PFSK-1 (cell line): ENCODE measurements at regions not wholly inside any gene's neighbourhood (a gene's known extent, or its start where the extent isn't known, plus 50 kb on each side); places are given as distances from the start of the nearest gene placed in this dataset.

Source experiments
- FOXP2 ChIP-seq: optimal IDR thresholded peaks from 2 replicates; pipeline ENCODE3; 2011; ENCODE audit warnings: borderline replicate concordance, control low read depth, inconsistent platforms; ENCODE audit not compliant: insufficient read depth; ENCODE audit errors: extremely low read length, extremely low read depth
- POLR2AphosphoS5 ChIP-seq: IDR thresholded peaks from 2 replicates; pipeline ENCODE4 v1.6.1; 2012; ENCODE audit warnings: low read depth, mild to moderate bottlenecking, control low read depth, low read length, moderate library complexity
- SIN3A ChIP-seq: IDR thresholded peaks from 2 replicates; pipeline ENCODE4 v1.6.1; 2012; ENCODE audit warnings: mild to moderate bottlenecking, low read length, moderate library complexity, borderline replicate concordance; ENCODE audit not compliant: insufficient read depth
- TAF1 ChIP-seq: IDR thresholded peaks from 2 replicates; pipeline ENCODE4 v1.6.1; 2012; ENCODE audit warnings: low read length, control low read depth, borderline replicate concordance; ENCODE audit not compliant: insufficient read depth
- TF ChIP-seq, protein P1 (sequence below), 2 experiments: IDR thresholded peaks; 2 replicates each; pipeline versions ENCODE4 v1.6.1 to v1.8.0; 2011 to 2012; ENCODE audit warnings: low read depth in 2 of 2, low read length in 2 of 2, control low read depth in 1 of 2, inconsistent platforms in 1 of 2, mild to moderate bottlenecking in 1 of 2, moderate library complexity in 1 of 2; ENCODE audit not compliant: insufficient read depth in 1 of 2

- TF ChIP-seq, protein P1, sequence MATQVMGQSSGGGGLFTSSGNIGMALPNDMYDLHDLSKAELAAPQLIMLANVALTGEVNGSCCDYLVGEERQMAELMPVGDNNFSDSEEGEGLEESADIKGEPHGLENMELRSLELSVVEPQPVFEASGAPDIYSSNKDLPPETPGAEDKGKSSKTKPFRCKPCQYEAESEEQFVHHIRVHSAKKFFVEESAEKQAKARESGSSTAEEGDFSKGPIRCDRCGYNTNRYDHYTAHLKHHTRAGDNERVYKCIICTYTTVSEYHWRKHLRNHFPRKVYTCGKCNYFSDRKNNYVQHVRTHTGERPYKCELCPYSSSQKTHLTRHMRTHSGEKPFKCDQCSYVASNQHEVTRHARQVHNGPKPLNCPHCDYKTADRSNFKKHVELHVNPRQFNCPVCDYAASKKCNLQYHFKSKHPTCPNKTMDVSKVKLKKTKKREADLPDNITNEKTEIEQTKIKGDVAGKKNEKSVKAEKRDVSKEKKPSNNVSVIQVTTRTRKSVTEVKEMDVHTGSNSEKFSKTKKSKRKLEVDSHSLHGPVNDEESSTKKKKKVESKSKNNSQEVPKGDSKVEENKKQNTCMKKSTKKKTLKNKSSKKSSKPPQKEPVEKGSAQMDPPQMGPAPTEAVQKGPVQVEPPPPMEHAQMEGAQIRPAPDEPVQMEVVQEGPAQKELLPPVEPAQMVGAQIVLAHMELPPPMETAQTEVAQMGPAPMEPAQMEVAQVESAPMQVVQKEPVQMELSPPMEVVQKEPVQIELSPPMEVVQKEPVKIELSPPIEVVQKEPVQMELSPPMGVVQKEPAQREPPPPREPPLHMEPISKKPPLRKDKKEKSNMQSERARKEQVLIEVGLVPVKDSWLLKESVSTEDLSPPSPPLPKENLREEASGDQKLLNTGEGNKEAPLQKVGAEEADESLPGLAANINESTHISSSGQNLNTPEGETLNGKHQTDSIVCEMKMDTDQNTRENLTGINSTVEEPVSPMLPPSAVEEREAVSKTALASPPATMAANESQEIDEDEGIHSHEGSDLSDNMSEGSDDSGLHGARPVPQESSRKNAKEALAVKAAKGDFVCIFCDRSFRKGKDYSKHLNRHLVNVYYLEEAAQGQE (IDR thresholded peaks at IDR 0.05; ENCODE audit: insufficient read depth in 1 of 2, low read depth in 2 of 2, low read length in 2 of 2): no peak
- TF ChIP-seq TAF1: no peak
- no peak for TF ChIP-seq FOXP2
- TF ChIP-seq POLR2AphosphoS5: no peak
- TF ChIP-seq SIN3A: no peak
These were observed 71.7 kb upstream of the CSNK1A1L start for GRCh38 chr13:37177125-37177524.

DNA sequence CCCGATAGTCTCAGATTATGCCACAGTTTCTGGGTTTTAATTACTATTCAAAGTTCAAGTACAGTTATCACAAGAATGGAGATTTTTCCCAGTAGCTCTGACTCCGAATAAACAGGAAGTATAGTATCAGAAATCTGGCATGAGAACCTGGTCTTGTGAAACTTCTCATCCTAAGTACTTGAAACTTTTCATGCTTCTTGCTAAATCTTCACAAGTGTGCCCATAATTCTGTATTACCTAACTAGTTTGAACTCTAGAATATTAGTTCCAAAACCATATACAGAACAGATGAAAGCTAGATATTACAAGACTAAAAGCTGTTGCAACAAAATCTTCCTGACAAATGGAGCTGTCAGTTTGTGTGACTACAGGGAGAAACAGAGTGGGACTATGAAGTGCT, 70.5 kb upstream of the CSNK1A1L start:
- TF ChIP-seq SIN3A (no peak), POLR2AphosphoS5 (no peak), FOXP2 (no peak), TAF1 (no peak)
- TF ChIP-seq, protein P1 (IDR thresholded peaks at IDR 0.05; ENCODE audit: insufficient read depth in 1 of 2, low read depth in 2 of 2, low read length in 2 of 2): no peak

DNA sequence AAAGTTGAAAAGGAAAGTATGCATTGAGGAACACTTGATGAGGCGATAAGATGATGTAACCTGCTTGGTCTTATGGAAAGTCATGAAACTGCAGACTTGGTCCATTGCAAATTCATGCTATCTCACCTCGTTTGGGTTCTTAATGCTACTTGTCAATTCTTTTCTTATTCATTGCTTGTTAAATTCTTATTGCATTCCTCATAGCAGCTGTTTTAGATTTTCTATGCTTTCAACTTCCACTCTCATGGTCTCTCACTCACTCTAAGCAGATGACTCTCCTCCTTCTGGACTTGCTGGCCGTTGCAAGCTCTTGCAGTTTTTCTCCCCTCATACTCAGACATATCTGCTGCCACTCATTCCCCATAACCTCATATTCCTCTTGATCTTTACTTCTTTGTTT, 67.8 kb upstream of the CSNK1A1L start:
- TF ChIP-seq SIN3A: no peak
- TF ChIP-seq FOXP2: no peak
- TF ChIP-seq POLR2AphosphoS5: no peak
- no peak for TF ChIP-seq TAF1

GRCh38 chr13:37168926-37169325, 63.5 kb upstream of the CSNK1A1L start:
- no peak for TF ChIP-seq FOXP2
- TF ChIP-seq, protein P1 (IDR thresholded peaks at IDR 0.05; ENCODE audit: insufficient read depth in 1 of 2, low read depth in 2 of 2, low read length in 2 of 2): no peak
- TF ChIP-seq TAF1: no peak
- no peak for TF ChIP-seq POLR2AphosphoS5
- no peak for TF ChIP-seq SIN3A

- TF ChIP-seq, protein P1 (IDR thresholded peaks at IDR 0.05; ENCODE audit: insufficient read depth in 1 of 2, low read depth in 2 of 2, low read length in 2 of 2): no peak
- TF ChIP-seq FOXP2 (no peak), POLR2AphosphoS5 (no peak)
These were observed 62.7 kb upstream of the CSNK1A1L start for GRCh38 chr13:37168151-37168550.
